NT2/D1 (cell line): ENCODE measurements at regions not wholly inside any gene's neighbourhood (a gene's known extent, or its start where the extent isn't known, plus 50 kb on each side); places are given as distances from the start of the nearest gene placed in this dataset.
"Not testable (repeated sequence)": the region's sequence is repeated elsewhere in the genome, so short reads cannot be mapped to it uniquely, and the experiment has no call there.

Experiments used
- DNase-seq: peaks from one replicate; pipeline ENCODE4 v3.0.0-alpha.2; 2011; ENCODE audit warnings: low read depth, low spot score
- H3K27me3 ChIP-seq: 2 replicates; pipeline ENCODE4 v1.6.0; 2011; ENCODE audit warnings: mild to moderate bottlenecking; ENCODE audit not compliant: insufficient read length, insufficient read depth
- H3K36me3 ChIP-seq: 2 replicates; pipeline ENCODE4 v1.6.1; 2011; ENCODE audit warnings: mild to moderate bottlenecking, low read length, mixed read lengths; ENCODE audit not compliant: insufficient read depth, insufficient read length
- H3K4me1 ChIP-seq: 2 replicates; pipeline ENCODE4 v1.5.1; 2011; ENCODE audit not compliant: insufficient read depth, insufficient read length
- H3K4me3 ChIP-seq: 2 replicates; pipeline ENCODE4 v1.5.1; 2011; ENCODE audit warnings: low read depth; ENCODE audit not compliant: insufficient read length
- H3K9ac ChIP-seq: 2 replicates; pipeline ENCODE4 v1.6.0; 2011; ENCODE audit warnings: low read depth; ENCODE audit not compliant: insufficient read length
- H3K9me3 ChIP-seq: 2 replicates; pipeline ENCODE4 v1.5.1; 2011; ENCODE audit warnings: mild to moderate bottlenecking, low read length; ENCODE audit not compliant: insufficient read depth
- SUZ12 ChIP-seq: IDR thresholded peaks from 2 replicates; pipeline ENCODE4 v1.6.1; 2011; ENCODE audit not compliant: insufficient read length, insufficient read depth; ENCODE audit errors: extremely low read depth
- YY1 ChIP-seq: IDR thresholded peaks from 2 replicates; pipeline ENCODE4 v1.6.1; 2011; ENCODE audit not compliant: insufficient read length, insufficient read depth
- ZNF274 ChIP-seq: IDR thresholded peaks from 2 replicates; pipeline ENCODE4 v1.6.1; 2011; ENCODE audit warnings: mild to moderate bottlenecking, low read depth, low read length

GRCh38 chr15:31217566-31218270, 108.9 kb upstream of the KLF13 start:
- no peak for DNase-seq
- Histone ChIP-seq H3K9me3 (no peaks in the 10 kb centered on the region), H3K36me3 (no peaks in the 10 kb centered on the region), H3K4me3 (no peak overlapping the region), H3K4me1 (peaks cover 7% of the 10 kb centered on the region), H3K27me3 (peaks cover 3% of the 10 kb centered on the region), H3K9ac (no peak overlapping the region)
- TF ChIP-seq SUZ12 = no peak
- no peak for TF ChIP-seq YY1
- TF ChIP-seq ZNF274 = no peak

DNA sequence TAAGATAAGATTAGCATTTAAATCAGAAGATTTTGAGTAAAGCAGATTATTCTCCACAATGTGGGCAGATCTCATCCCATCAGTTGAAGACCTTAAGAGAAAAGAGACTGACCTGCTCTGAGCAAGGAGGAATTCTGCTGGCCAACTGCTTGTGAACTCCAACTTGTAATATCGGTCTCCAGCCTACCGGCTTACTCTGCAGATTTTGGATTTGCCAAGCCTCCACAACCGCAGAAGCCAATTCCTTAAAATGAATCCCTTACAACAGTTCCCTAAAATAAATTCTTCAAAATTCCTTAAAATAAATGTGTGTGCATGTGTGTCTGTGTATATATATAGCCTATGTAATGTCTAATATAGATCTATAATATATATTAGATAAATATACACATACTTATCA, 107.4 kb upstream of the KLF13 start:
- no peaks in the 10 kb centered on the region for H3K36me3 ChIP-seq
- peaks cover 7% of the 10 kb centered on the region for H3K4me1 ChIP-seq
- no peak for DNase-seq
- no peak overlapping the region for H3K4me3 ChIP-seq
- no peaks in the 10 kb centered on the region for H3K9me3 ChIP-seq
- H3K27me3 ChIP-seq = peaks cover 3% of the 10 kb centered on the region
- TF ChIP-seq YY1 (no peak), ZNF274 (no peak)
- H3K9ac ChIP-seq = no peak overlapping the region

DNA sequence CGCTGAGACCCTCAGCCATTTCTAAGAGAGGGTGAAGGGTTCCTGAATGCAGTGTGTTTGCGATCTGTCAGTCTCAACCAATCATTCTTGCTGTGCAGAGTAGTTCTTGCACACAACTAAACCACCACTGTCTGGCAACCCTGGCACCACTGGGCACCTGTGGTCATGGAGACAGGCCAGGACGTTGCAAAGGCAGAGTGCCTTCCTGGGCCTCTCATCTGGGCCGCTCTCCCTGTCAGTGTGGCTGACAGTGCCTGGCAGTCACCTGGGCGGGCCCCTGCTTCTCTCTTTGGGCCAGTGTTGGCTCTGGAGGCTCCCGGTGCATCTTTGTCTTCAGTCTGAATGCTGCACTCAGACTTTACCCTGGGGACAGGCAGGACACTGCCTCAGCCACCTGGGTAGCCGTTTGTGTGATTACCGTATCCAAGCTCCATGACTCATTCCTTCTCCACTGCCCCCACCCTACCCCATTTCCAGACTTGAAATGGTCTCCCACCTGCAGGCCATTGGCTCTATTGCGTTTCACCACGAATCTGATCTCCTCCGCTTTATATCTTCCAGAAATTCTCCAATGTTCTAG, 104.6 kb upstream of the KLF13 start:
- no peak overlapping the region for H3K9ac ChIP-seq
- H3K4me1 ChIP-seq = peaks cover 3% of the 10 kb centered on the region
- H3K27me3 ChIP-seq = no peaks in the 10 kb centered on the region
- H3K9me3 ChIP-seq = no peaks in the 10 kb centered on the region; the same call in 1 of the 2 replicates
- no peaks in the 10 kb centered on the region for H3K36me3 ChIP-seq
- no peak overlapping the region for H3K4me3 ChIP-seq
- peak; percentile 22 for DNase-seq
- TF ChIP-seq ZNF274 (no peak), YY1 (no peak), SUZ12 (no peak)

DNA sequence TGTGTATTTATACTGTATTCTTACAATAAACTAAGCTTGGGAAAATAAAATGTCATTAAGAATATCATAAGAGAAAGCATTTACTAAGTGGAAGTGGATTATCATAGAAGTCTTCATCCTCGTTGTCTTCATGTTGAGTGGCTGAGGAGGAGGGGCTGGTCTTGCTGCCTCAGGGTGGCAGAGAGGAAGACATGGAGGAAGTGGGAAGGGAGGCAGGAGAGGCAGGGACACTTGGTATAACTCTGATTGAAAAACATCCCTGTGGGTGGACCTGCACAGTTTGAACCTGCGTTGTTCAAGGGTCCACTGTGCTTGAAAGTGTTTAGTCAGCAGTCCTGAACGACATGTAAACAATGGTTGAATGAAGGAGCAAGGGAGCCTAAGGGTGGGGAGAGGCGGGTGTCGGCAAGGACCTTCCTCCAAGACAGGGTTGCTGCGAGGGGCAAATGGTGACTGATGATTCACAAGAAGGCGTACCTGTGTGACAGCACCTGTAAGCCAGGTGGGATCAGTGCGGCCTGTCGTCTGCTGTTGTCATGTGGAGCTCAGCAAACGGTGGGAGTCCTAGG, 103.8 kb upstream of the KLF13 start:
- Histone ChIP-seq H3K36me3 (no peaks in the 10 kb centered on the region), H3K9ac (no peak overlapping the region), H3K27me3 (no peaks in the 10 kb centered on the region), H3K4me1 (peaks cover 3% of the 10 kb centered on the region), H3K4me3 (no peak overlapping the region), H3K9me3 (no peaks in the 10 kb centered on the region; the same call in 1 of the 2 replicates)
- DNase-seq = no peak
- no peak for TF ChIP-seq ZNF274
- TF ChIP-seq SUZ12 = no peak
- no peak for TF ChIP-seq YY1

DNA sequence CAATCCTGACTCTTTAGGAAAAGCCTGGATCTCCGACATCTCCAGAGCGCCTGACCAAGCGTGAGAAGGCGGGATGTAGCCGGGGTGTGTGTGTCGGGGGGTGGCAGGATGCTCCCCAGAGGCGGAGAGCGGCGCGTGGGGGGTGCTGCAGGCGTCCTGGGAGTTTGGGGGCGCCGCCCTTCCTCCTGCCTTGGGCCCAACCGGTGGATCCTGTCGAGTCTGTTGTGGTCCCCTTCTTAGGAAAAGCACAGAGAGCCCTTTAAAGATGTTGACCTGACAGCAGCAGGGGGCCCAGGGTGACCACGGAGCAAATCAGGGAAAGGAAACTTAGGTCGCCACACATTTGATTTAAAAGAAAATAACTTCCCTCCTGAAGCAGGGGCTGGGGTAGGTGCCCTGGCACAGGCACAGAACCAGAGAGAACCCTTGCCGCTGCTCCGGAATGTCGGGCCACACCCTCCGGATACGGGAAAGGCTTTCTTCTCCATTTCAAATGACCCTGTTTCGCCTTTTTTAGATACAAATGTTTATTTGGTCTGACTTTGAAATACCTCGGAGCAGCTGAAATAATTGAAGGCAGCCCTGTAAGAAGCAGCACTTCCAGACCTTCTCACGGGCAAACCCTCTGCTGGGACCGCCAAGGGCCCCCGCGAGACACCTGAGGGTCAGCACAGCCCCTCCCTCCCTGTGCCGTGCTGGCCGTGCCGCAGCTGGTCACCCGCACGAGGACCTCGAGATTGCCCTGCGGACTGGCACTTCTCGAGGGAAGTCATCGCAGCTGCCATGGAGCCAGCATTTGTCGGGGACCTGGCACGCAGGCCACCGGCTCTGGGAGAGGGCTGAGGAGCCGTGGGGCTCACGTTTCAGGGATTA, 102.9 kb upstream of the KLF13 start:
- Histone ChIP-seq H3K36me3 (no peaks in the 10 kb centered on the region), H3K4me3 (no peak overlapping the region), H3K4me1 (peaks cover 3% of the 10 kb centered on the region), H3K27me3 (no peaks in the 10 kb centered on the region), H3K9me3 (no peaks in the 10 kb centered on the region; the same call in 1 of the 2 replicates), H3K9ac (no peak overlapping the region)
- TF ChIP-seq YY1 (no peak), SUZ12 (no peak), ZNF274 (no peak)
- no peak for DNase-seq

DNA sequence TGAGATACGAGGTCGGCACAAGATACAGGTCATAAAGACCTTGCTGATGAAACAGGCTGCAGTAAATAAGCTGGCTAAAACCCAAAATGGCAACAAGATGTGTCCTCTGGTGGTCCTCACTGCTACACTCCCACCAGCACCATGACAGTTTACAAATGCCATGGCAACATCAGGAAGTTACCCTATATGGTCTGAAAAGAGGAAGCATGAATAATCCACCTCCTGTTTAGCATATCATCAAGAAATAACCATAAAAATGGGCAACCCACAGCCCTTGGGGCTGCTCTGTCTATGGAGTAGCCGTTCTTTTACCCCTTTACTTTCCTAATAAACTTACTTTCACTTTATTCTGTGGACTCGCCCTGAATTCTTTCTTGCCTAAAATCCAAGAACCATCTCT, 102.0 kb upstream of the KLF13 start:
- H3K27me3 ChIP-seq, H3K9me3 ChIP-seq, DNase-seq, H3K4me3 ChIP-seq, H3K36me3 ChIP-seq, H3K4me1 ChIP-seq, H3K9ac ChIP-seq: not testable (repeated sequence)
